Brain microvascular endothelial cell (primary cell): ENCODE measurements at regions not wholly inside any gene's neighbourhood (a gene's known extent, or its start where the extent isn't known, plus 50 kb on each side); places are given as distances from the start of the nearest gene placed in this dataset.
"Not testable (repeated sequence)": the region's sequence is repeated elsewhere in the genome, so short reads cannot be mapped to it uniquely, and the experiment has no call there.

Source experiments
- DNase-seq: peaks from one replicate; pipeline ENCODE4 v3.0.0-alpha.2; 2020
- H3K27ac ChIP-seq: fragments of 250-450 bp; sonication (Bioruptor Pico); 2 replicates; pipeline ENCODE4 v1.5.1; 2020; ENCODE audit warnings: mild to moderate bottlenecking, moderate library complexity
- H3K27me3 ChIP-seq: fragments of 250-450 bp; sonication (Bioruptor Pico); replicated peaks from 2 replicates; pipeline ENCODE4 v1.5.1; 2020; ENCODE audit warnings: mild to moderate bottlenecking
- H3K36me3 ChIP-seq: fragments of 250-450 bp; sonication (Bioruptor Pico); replicated peaks from 2 replicates; pipeline ENCODE4 v1.5.1; 2020; ENCODE audit warnings: mild to moderate bottlenecking
- H3K4me3 ChIP-seq: 2 replicates; pipeline ENCODE4 v1.5.1; 2011; ENCODE audit warnings: low read depth, mild to moderate bottlenecking, control low read depth, low read length, moderate library complexity
- in situ Hi-C: cut with HindIII; loops from 2 replicates; pipeline ENCODE4 v1.10.0; 2017; ENCODE audit warnings: low sequenced_read_pairs, low pct_ligation_motif_present
- TF ChIP-seq, protein P1 (sequence below): IDR thresholded peaks from 2 replicates; pipeline ENCODE4 v1.5.1; 2011; ENCODE audit warnings: low read depth, mild to moderate bottlenecking, moderate library complexity, low read length, control low read depth, inconsistent platforms; ENCODE audit errors: missing control alignments

DNA sequence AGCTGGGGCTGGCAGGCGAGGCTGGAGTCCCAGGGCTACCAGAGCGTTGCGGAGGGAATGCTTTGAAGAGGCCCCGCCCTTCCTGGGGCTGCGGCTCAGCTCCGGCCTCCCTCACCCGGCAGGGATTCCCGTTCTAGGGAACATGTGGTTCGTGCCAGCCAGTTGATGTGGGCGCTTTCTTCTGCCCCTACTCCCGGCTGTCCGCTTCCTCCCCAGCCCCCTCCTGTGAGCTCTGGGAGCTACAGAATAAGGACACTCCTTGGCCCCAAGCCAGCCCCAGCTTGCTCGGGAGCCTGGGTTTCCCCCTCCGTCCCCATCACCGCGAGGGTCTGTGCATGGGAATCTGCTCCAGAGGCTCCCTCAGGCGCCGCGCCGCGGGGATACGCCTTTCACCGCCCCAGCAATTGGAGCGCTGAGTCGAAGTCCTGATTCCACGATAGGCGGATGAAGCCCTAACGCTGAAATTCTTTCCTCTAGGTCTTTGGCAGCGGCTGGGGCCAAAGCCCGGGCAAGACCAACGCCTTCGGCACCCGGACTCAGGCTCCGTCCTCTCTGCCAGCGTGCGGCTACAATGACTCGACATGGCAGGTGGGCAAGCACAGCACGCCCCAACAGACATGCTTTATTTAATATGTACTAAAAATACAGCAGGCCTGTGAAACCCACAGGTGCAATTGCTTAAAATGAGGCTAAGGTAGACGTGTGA lies 69.5 kb downstream of the KLF15 start:
- H3K4me3 ChIP-seq: peak overlapping the region; percentile 54
- in situ Hi-C loops: no loop called here
- peak; percentile 34 for DNase-seq
- no peak overlapping the region for H3K27ac ChIP-seq
- H3K36me3 ChIP-seq: no peaks in the 10 kb centered on the region
- TF ChIP-seq, protein P1, sequence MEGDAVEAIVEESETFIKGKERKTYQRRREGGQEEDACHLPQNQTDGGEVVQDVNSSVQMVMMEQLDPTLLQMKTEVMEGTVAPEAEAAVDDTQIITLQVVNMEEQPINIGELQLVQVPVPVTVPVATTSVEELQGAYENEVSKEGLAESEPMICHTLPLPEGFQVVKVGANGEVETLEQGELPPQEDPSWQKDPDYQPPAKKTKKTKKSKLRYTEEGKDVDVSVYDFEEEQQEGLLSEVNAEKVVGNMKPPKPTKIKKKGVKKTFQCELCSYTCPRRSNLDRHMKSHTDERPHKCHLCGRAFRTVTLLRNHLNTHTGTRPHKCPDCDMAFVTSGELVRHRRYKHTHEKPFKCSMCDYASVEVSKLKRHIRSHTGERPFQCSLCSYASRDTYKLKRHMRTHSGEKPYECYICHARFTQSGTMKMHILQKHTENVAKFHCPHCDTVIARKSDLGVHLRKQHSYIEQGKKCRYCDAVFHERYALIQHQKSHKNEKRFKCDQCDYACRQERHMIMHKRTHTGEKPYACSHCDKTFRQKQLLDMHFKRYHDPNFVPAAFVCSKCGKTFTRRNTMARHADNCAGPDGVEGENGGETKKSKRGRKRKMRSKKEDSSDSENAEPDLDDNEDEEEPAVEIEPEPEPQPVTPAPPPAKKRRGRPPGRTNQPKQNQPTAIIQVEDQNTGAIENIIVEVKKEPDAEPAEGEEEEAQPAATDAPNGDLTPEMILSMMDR: no peak
- peaks cover 2% of the 10 kb centered on the region for H3K27me3 ChIP-seq

DNA sequence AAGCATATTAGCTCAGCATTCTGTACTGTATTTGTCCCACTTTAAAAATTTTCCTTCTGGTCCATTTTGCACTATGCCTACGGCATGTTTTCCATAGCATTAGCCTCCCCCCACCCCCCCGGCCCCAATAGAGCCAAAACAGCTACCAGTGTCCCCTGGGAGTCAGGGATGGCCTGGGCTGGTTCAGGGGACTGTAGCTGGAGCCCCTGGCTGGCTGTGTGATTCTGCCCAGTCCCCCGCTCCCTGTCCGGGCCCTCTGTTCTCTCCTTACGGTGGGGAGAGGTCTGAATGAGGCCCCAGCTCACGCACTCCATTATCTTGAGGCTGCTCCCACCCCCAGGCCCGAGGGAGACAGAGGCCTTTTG lies 70.1 kb downstream of the KLF15 start:
- peak overlapping the region; percentile 54 for H3K4me3 ChIP-seq
- no peaks in the 10 kb centered on the region for H3K36me3 ChIP-seq
- no peak overlapping the region for H3K27ac ChIP-seq
- peaks cover 2% of the 10 kb centered on the region for H3K27me3 ChIP-seq
- no peak for DNase-seq
- TF ChIP-seq, protein P1: no peak
- in situ Hi-C loops: no loop called here

DNA sequence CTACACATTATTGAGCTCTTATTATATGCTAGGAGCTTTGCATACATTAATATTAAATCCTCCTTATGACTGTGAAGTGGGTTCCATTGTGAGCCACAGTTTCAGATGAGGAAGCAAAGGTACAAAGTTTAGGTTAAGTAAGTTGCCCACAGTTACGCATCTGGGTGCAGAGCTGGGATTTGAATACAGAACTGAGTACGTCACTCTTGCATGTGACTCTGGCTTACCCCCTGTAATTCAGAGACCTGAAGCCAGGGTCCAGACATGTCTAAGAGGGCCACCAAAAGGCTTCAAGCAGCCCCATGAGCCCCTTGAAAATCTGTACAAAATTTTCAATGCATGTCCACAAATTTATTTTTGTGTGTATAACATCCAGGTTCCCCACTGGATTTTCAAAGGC lies 71.8 kb downstream of the KLF15 start:
- Histone ChIP-seq H3K4me3 (no peak overlapping the region), H3K27me3 (peaks cover 2% of the 10 kb centered on the region), H3K27ac (no peak overlapping the region), H3K36me3 (no peaks in the 10 kb centered on the region)
- TF ChIP-seq, protein P1: no peak
- in situ Hi-C loops: no loop called here
- no peak for DNase-seq

DNA sequence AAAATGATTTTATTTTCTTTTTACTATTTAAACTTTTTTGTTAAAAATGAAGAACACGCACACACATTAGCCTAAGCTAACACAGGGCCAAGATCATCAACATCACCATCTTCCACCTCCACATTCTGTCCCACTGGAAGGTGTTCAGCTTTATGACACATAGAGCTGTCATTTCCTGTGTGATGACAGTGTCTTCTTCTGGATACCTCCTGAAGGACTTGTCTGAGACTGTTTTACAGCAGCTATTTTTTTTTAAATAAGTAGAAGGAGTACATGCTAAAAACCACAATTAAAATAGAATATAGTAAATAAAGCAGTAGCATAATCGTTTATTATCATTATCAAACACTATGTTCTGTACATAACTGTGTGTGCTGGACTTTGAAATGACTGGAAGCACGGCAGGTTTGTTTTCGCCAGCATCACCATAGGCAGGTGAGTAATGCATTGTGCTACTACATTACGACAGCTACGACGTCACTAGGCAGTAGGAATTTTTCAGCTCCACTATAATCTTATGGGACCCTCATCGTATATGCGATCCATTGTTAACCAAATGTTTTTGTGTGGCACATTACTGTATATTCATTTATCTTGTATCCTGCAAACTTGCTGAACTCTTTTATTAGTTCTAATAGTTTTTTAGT lies 72.8 kb downstream of the KLF15 start:
- H3K4me3 ChIP-seq: no peak overlapping the region
- in situ Hi-C loops: no loop called here
- DNase-seq: no peak
- TF ChIP-seq, protein P1: no peak
- H3K27me3 ChIP-seq: peaks cover 2% of the 10 kb centered on the region
- no peaks in the 10 kb centered on the region for H3K36me3 ChIP-seq
- H3K27ac ChIP-seq: no peak overlapping the region

DNA sequence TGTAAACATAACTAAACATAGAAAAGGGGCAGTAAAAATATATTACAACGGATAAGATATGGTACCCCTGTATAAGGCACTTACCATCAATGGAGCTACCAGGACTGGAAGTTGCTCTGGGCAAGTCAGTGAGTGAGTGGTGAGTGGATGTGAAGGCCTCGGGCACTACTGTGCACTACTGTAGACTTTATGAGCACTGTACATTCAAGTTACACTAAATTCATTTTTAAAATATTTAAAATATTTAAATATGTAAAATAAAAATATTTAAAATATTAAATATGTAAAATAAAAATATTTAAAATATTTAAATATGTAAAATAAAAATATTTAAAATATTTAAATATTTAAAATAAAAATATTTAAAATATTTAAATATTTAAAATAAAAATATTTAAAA lies 73.6 kb downstream of the KLF15 start:
- in situ Hi-C loops, DNase-seq, H3K36me3 ChIP-seq, H3K27ac ChIP-seq, H3K4me3 ChIP-seq, H3K27me3 ChIP-seq: not testable (repeated sequence)

DNA sequence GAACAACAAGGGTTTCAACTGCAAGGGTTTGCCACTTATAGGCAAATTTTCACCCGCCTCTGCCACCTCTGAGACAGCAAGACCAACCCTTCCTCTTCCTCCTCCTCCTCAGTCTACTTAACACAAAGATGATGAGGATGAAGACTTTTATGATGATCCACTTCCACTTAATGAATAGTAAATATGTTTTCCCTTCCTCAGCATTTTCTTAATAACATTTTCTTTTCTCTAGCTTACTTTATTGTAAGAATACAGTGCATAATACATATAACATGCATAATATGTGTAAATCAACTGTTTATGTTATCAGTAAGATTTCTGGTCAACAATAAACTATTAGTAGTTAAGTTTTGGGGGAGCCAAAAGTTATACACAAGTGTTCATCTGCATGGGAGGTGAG lies 77.4 kb downstream of the KLF15 start:
- TF ChIP-seq, protein P1: no peak
- no peak for DNase-seq
- no peaks in the 10 kb centered on the region for H3K27me3 ChIP-seq
- no peak overlapping the region for H3K27ac ChIP-seq
- no peaks in the 10 kb centered on the region for H3K36me3 ChIP-seq
- in situ Hi-C loops: no loop called here
- no peak overlapping the region for H3K4me3 ChIP-seq
